ENCODE measurements at regions not wholly inside any gene's neighbourhood (a gene's known extent, or its start where the extent isn't known, plus 50 kb on each side); places are given as distances from the start of the nearest gene placed in this dataset.

GRCh38 chrX:109312757-109313156 lies 169.1 kb downstream of the GUCY2F start:
- no peak for DNase-seq
- intact Hi-C loops (cut with DNase I), result loop anchor here (10.0 kb wide), 1 partner anchor 432 kb away; no protein-coding TSS in a partner anchor

GRCh38 chrX:109310031-109310430 lies 171.9 kb downstream of the GUCY2F start:
- intact Hi-C loops (cut with DNase I), result loop anchor here (10.0 kb wide), 1 partner anchor 435 kb away; no protein-coding TSS in a partner anchor
- no peak for DNase-seq

GRCh38 chrX:109301177-109301576 lies 180.7 kb downstream of the GUCY2F start:
- no peak for DNase-seq
- intact Hi-C loops (cut with DNase I), result no loop called here

GRCh38 chrX:109300415-109300814 lies 181.5 kb downstream of the GUCY2F start:
- no peak for DNase-seq
- intact Hi-C loops (cut with DNase I), result no loop called here

- intact Hi-C loops (cut with DNase I), result no loop called here
- no peak for DNase-seq
These were observed 182.8 kb downstream of the GUCY2F start for GRCh38 chrX:109299091-109299490.

- no peak for DNase-seq
- intact Hi-C loops (cut with DNase I), result no loop called here
These were observed 187.6 kb downstream of the GUCY2F start for GRCh38 chrX:109294097-109294814.

GRCh38 chrX:109283870-109284269 lies 198.0 kb downstream of the GUCY2F start:
- intact Hi-C loops (cut with DNase I), result no loop called here
- DNase-seq, result no peak

- DNase-seq, result no peak
- intact Hi-C loops (cut with DNase I), result no loop called here
These were observed 200.2 kb downstream of the GUCY2F start for GRCh38 chrX:109281483-109282275.

GRCh38 chrX:109274806-109275205 lies 207.1 kb downstream of the GUCY2F start:
- intact Hi-C loops (cut with DNase I), result no loop called here
- no peak for DNase-seq

- intact Hi-C loops (cut with DNase I), result no loop called here
- DNase-seq, result no peak
These were observed 211.1 kb downstream of the GUCY2F start for GRCh38 chrX:109270580-109271484.

GRCh38 chrX:109268340-109268739 lies 213.5 kb downstream of the GUCY2F start:
- DNase-seq, result no peak
- intact Hi-C loops (cut with DNase I), result no loop called here

- intact Hi-C loops (cut with DNase I), result no loop called here
- no peak for DNase-seq
These were observed 215.9 kb downstream of the GUCY2F start for GRCh38 chrX:109266034-109266433.

- intact Hi-C loops (cut with DNase I), result no loop called here
- no peak for DNase-seq
These were observed 217.0 kb downstream of the GUCY2F start for GRCh38 chrX:109264878-109265277.

GRCh38 chrX:109261279-109261678 lies 220.6 kb downstream of the GUCY2F start:
- intact Hi-C loops (cut with DNase I), result no loop called here
- DNase-seq, result no peak

GRCh38 chrX:109252789-109253188 lies 229.1 kb downstream of the GUCY2F start:
- no peak for DNase-seq
- intact Hi-C loops (cut with DNase I), result no loop called here

- intact Hi-C loops (cut with DNase I), result no loop called here
- DNase-seq, result no peak
These were observed 263.1 kb downstream of the GUCY2F start for GRCh38 chrX:109218761-109219160.

GRCh38 chrX:109199726-109200125 lies 282.2 kb downstream of the GUCY2F start:
- no peak for DNase-seq
- intact Hi-C loops (cut with DNase I), result no loop called here

- no peak for DNase-seq
- intact Hi-C loops (cut with DNase I), result no loop called here
These were observed 291.3 kb downstream of the GUCY2F start for GRCh38 chrX:109190542-109190941.

GRCh38 chrX:109187473-109188168 lies 294.3 kb downstream of the GUCY2F start:
- DNase-seq, result no peak

More at GRCh38 chrX:109187473-109188168, 294.3 kb downstream of the GUCY2F start:
- intact Hi-C loops (cut with DNase I), result no loop called here
